HG02852 (cell line): ENCODE measurements at regions not wholly inside any gene's neighbourhood (a gene's known extent, or its start where the extent isn't known, plus 50 kb on each side); places are given as distances from the start of the nearest gene placed in this dataset.

Experiments
- ATAC-seq: cut with Tn5 transposase; IDR thresholded peaks from one replicate; pipeline ENCODE4 v1.9.1; 2021; ENCODE audit warnings: mild to moderate bottlenecking, moderate library complexity; ENCODE audit not compliant: unreplicated experiment

- no peak for ATAC-seq
Measured at GRCh38 chr5:23368393-23368792, 139.0 kb upstream of the PRDM9 start.

GRCh38 chr5:23367874-23368273 lies 139.5 kb upstream of the PRDM9 start:
- no peak for ATAC-seq

DNA sequence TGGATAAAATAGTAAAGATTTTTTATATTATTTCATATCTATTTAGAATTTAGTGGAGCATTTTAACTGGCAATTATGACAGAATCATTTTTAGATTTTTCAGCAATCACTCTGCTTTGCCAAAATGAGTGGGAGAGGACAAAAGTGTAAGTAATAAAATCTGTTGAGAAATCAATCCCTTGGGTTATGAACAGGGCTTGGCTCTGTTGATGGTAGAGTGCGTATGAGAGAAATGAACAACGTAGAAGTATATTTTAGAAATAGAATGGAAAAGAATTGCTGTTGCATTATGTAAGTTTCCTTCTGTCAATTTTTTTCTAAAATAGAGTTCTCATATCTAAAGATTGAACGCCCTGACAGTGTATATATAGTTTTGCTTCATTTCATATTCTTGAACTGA lies 154.1 kb upstream of the PRDM9 start:
- ATAC-seq = no peak

DNA sequence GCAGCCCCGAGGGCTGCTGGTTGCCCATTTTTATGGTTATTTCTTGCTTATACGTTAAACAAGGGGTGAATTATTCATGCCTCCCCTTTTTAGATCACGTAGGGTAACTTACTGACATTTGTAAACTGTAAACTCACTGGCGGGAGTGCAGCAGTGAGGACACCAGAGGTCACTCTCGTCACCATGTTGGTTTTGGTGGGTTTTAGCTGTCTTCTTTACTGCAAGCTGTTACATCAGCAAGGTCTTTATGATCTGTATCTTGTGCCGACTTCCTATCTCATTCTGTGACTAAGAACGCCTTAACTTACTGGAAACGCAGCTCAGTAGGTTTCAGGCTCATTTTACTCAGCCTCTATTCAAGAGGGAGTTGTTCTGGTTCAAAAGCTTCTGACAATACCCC lies 155.0 kb upstream of the PRDM9 start:
- ATAC-seq = no peak

- ATAC-seq = no peak
Measured at GRCh38 chr5:23343121-23343520, 164.3 kb upstream of the PRDM9 start.

- ATAC-seq = no peak
Measured at GRCh38 chr5:23332650-23333251, 174.7 kb upstream of the PRDM9 start.

DNA sequence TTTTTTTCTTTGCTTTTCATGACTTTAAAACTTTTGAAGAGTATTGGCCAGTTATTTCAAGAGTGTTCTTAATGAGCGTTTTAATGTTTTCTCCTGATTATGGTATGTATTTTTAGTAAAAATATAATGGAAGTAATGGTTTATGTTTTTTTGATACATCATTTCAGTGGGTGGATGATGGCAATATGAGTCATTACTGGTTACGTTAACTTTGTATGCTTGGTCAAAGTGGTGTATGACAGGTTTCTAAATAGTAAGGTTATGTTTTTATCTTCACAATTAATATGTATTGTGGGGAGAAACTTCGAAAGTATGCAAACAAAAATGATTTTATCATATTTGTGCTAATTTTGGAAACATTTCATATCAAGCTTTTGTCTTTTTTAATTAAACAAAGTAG lies 176.7 kb upstream of the PRDM9 start:
- no peak for ATAC-seq

DNA sequence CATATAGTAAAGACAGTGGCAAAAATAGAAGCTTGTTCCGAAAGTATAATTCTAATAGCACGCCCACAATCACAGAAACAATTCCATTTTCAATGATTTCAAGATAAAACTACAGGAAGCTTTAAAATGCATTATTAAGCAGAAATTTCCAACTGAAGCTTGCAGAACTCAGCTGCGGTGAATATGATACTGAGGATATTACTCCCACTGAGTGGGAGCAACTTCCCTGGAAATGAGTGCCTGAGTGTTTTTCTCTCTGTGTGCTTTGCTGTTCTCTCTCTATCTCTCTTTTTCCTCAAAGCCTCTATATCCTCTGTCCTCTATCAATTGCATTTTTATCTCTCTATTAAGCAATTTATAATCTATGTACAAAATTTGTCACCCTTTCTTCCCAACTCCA lies 187.5 kb upstream of the PRDM9 start:
- no peak for ATAC-seq

DNA sequence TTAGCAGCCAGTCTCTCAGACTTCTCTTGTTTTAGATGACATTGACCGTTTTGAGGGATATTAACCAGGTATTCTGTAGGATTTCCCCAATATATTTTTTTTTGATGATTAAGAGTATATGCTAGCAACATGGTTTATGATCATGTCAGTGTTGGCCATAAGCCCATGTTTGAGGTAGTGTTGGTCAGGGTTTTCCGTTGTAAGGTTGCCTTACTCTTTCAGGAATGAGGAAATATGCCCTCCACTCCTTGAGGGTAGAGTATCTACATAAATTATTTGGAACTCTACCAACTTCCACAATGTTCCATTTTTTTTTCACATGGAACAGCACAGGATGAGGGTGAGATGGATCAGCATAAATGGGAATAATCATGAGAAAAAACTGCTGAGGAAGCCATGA lies 188.4 kb upstream of the PRDM9 start:
- no peak for ATAC-seq

- ATAC-seq = no peak
Measured at GRCh38 chr5:23318166-23318565, 189.2 kb upstream of the PRDM9 start.

DNA sequence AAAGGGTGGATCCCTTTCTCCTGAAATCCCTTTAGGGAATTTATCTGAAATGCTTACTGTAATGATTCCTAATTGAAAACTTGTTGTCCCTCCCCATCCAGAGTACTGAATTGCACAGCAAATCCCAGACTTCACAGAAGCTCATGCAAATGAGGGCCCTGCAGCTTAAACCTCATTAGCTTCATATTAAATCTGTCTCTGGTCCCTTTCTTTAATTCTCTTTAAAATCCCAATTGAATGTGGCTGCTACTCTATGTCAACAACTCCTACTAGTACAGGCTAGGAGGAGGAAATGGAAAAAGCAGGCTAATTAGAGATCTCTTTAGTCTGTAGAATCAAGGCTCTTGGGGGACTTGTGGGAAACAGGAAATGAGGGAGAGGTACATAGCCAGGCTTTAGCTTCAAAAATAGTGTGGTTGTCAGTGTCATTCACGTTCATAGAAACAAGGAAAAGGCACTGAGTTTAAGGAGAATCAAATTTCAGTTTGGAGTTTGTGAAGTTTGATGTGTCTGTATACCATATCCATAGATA lies 191.3 kb upstream of the PRDM9 start:
- ATAC-seq = no peak

- no peak for ATAC-seq
Measured at GRCh38 chr5:23314827-23315226, 192.6 kb upstream of the PRDM9 start.

GRCh38 chr5:23305055-23305454 lies 202.4 kb upstream of the PRDM9 start:
- no peak for ATAC-seq

GRCh38 chr5:23303836-23304235 lies 203.6 kb upstream of the PRDM9 start:
- ATAC-seq = no peak

GRCh38 chr5:23303435-23303834 lies 204.0 kb upstream of the PRDM9 start:
- ATAC-seq = no peak

DNA sequence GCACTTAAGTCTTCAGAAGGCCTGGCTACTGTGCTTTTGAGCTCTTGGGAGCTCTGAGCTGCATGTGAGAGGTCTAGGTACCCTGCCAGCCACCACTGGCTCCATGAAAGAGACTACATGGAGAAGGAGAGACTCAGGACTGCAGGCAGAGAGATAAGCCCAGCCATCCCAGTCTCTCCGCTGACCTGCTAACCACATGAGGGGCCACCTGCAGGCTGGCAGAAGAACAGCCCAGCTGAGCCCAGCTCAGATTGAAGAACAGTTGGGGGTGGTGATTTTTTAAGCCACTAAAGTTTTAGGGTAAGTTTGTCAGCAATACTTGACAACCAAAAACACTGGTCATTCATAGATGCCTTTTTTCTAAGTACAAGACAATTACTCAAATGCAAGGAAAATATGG lies 205.0 kb upstream of the PRDM9 start:
- no peak for ATAC-seq

GRCh38 chr5:23289162-23289561 lies 218.2 kb upstream of the PRDM9 start:
- ATAC-seq = no peak

DNA sequence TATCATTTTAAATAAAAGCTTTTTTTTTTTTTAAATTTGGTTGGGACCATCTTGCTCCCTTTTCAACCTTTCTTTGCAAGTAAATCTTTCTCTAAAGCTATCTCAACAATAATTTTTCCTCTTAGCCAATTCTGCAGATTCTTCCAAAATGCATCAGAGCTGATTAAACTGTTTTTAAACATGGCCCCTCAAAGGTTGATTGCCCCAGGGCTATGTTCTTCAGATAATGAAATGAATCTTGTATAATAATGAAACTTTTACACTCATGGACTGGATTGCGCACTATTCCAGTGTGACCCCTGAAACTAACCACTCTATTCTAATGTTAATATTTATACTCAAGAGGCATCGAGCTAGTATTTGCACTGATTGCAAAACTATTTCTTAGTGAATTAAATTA lies 222.8 kb upstream of the PRDM9 start:
- no peak for ATAC-seq

- no peak for ATAC-seq
Measured at GRCh38 chr5:23274171-23274570, 233.2 kb upstream of the PRDM9 start.

DNA sequence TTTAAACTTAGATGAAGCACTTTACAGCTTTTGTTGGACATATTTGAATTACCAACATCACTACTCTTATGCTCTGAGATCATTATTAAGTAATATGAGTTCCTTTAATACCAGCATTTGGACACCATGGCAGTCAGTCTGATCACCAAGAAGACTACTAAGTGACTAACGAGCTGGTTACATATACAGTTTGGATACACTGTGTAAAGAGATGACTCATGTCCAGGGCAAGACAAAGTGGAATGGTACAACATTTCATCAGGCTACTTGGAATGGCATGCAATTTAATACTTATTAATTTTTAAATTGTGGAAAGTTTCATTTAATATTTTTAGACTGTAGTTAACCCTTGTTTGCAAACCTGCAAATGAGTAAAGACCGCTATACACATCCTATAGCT lies 237.4 kb upstream of the PRDM9 start:
- ATAC-seq = no peak

GRCh38 chr5:23268136-23268535 lies 239.3 kb upstream of the PRDM9 start:
- no peak for ATAC-seq

GRCh38 chr5:23260621-23261020 lies 246.8 kb upstream of the PRDM9 start:
- ATAC-seq = no peak

DNA sequence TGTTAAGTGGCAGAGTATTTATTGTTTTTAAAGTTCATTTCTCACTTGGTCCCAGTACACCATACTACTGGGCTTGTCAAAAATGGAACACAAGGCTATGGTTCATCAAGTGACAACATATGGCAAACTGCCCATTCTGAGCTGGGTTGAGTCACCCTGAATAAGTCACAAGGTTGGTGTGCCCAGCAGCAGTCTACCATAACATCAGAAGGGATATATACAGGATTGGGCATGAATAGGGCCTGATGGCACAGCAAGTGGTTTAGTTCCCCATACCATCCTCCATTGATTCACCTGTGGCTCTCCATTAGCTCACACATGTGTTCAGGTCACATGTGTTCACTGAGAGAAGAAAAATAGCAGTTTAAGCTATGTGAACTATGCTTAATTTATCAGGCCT lies 249.8 kb upstream of the PRDM9 start:
- no peak for ATAC-seq
